KMS-11 (cell line): ENCODE measurements at regions not wholly inside any gene's neighbourhood (a gene's known extent, or its start where the extent isn't known, plus 50 kb on each side); places are given as distances from the start of the nearest gene placed in this dataset.

Source experiments
- H2AFZ ChIP-seq: fragments of 200-600 bp; sonication (generic); 2 replicates; pipeline ENCODE4 v1.6.1; 2016; ENCODE audit warnings: antibody characterized with exemption, mixed run types, low read depth
- H3K27ac ChIP-seq: fragments of 200-600 bp; sonication (generic); 2 replicates; pipeline ENCODE4 v1.6.1; 2016; ENCODE audit warnings: mild to moderate bottlenecking, mixed run types
- H3K27me3 ChIP-seq: fragments of 200-600 bp; sonication (generic); 2 replicates; pipeline ENCODE4 v1.6.1; 2017; ENCODE audit warnings: mild to moderate bottlenecking, low read depth, mixed run types, moderate library complexity; ENCODE audit not compliant: insufficient read depth
- H3K36me3 ChIP-seq: fragments of 200-600 bp; sonication (generic); 2 replicates; pipeline ENCODE4 v1.6.1; 2017; ENCODE audit warnings: mild to moderate bottlenecking, mixed run types; ENCODE audit not compliant: insufficient read depth
- H3K4me1 ChIP-seq: fragments of 200-600 bp; sonication (generic); 2 replicates; pipeline ENCODE4 v1.6.1; 2016; ENCODE audit warnings: mild to moderate bottlenecking, low read depth, mixed run types; ENCODE audit not compliant: poor library complexity, severe bottlenecking
- H3K4me2 ChIP-seq: fragments of 200-600 bp; sonication (generic); 2 replicates; pipeline ENCODE4 v1.7.0; 2016; ENCODE audit warnings: mild to moderate bottlenecking, mixed run types
- H3K4me3 ChIP-seq: fragments of 200-600 bp; sonication (generic); IDR thresholded peaks from 2 replicates; pipeline ENCODE4 v1.6.1; 2017; ENCODE audit warnings: low read depth, low read length, mixed read lengths; ENCODE audit not compliant: insufficient read depth
- H3K79me2 ChIP-seq: fragments of 200-600 bp; sonication (generic); 2 replicates; pipeline ENCODE4 v1.6.1; 2016; ENCODE audit warnings: low read depth, mixed run types; ENCODE audit not compliant: insufficient read depth
- H3K9ac ChIP-seq: fragments of 200-600 bp; sonication (generic); 2 replicates; pipeline ENCODE4 v1.6.1; 2016; ENCODE audit warnings: mild to moderate bottlenecking, mixed run types
- H4K20me1 ChIP-seq: fragments of 200-600 bp; sonication (generic); 2 replicates; pipeline ENCODE4 v1.6.1; 2016; ENCODE audit warnings: mild to moderate bottlenecking, mixed run types; ENCODE audit not compliant: insufficient read depth
- CTCF ChIP-seq: fragments of 200-600 bp; sonication (generic); conservative IDR thresholded peaks from 2 replicates; pipeline ENCODE4 v1.6.1; 2017; ENCODE audit warnings: low read depth, mild to moderate bottlenecking, antibody characterized with exemption, low read length, moderate library complexity, mixed read lengths

GRCh38 chr12:38162013-38162412, 154.6 kb upstream of the ALG10B start:
- H3K79me2 ChIP-seq = no peaks in the 10 kb centered on the region
- TF ChIP-seq CTCF = no peak
- no peaks in the 10 kb centered on the region for H3K4me1 ChIP-seq
- no peak overlapping the region for H2AFZ ChIP-seq
- no peaks in the 10 kb centered on the region for H4K20me1 ChIP-seq
- no peaks in the 10 kb centered on the region for H3K27me3 ChIP-seq
- H3K36me3 ChIP-seq = no peaks in the 10 kb centered on the region
- no peak overlapping the region for H3K27ac ChIP-seq
- no peak overlapping the region for H3K9ac ChIP-seq
- no peak overlapping the region for H3K4me3 ChIP-seq
- H3K4me2 ChIP-seq = no peak overlapping the region

GRCh38 chr12:38162708-38163441, 153.7 kb upstream of the ALG10B start:
- Histone ChIP-seq H3K9ac (no peak overlapping the region), H2AFZ (no peak overlapping the region), H3K4me1 (no peaks in the 10 kb centered on the region), H3K4me2 (no peak overlapping the region), H3K4me3 (no peak overlapping the region), H4K20me1 (no peaks in the 10 kb centered on the region), H3K27ac (no peak overlapping the region), H3K79me2 (no peaks in the 10 kb centered on the region), H3K27me3 (no peaks in the 10 kb centered on the region), H3K36me3 (no peaks in the 10 kb centered on the region)
- TF ChIP-seq CTCF = no peak

GRCh38 chr12:38163442-38163801, 153.2 kb upstream of the ALG10B start:
- Histone ChIP-seq H3K27me3 (no peaks in the 10 kb centered on the region), H3K4me3 (no peak overlapping the region), H3K4me2 (no peak overlapping the region), H3K27ac (no peak overlapping the region), H3K79me2 (no peaks in the 10 kb centered on the region), H3K4me1 (no peaks in the 10 kb centered on the region), H3K9ac (no peak overlapping the region), H3K36me3 (no peaks in the 10 kb centered on the region), H2AFZ (no peak overlapping the region), H4K20me1 (no peaks in the 10 kb centered on the region)
- TF ChIP-seq CTCF = no peak

- H3K4me3 ChIP-seq = no peak overlapping the region
- H3K9ac ChIP-seq = no peak overlapping the region
- H3K27me3 ChIP-seq = no peaks in the 10 kb centered on the region
- H3K4me1 ChIP-seq = no peaks in the 10 kb centered on the region
- no peak overlapping the region for H3K27ac ChIP-seq
- no peaks in the 10 kb centered on the region for H4K20me1 ChIP-seq
- H3K36me3 ChIP-seq = no peaks in the 10 kb centered on the region
- no peak for TF ChIP-seq CTCF
- no peak overlapping the region for H2AFZ ChIP-seq
- H3K4me2 ChIP-seq = no peak overlapping the region
- H3K79me2 ChIP-seq = no peaks in the 10 kb centered on the region
Observed at GRCh38 chr12:38166225-38166624, 150.3 kb upstream of the ALG10B start.
